Stomach (tissue), 4 donors: ENCODE measurements at regions not wholly inside any gene's neighbourhood (a gene's known extent, or its start where the extent isn't known, plus 50 kb on each side); places are given as distances from the start of the nearest gene placed in this dataset.

Source experiments
- CTCF ChIP-seq, 7 experiments: fragments of 450-650 bp in 4 of 7; fragments of 200-600 bp in 3 of 7; sonication (generic) in 3 of 7; IDR thresholded peaks; one replicate each; pipeline ENCODE4 v1.5.1; 2016 to 2019; ENCODE audit warnings: antibody characterized with exemption in 7 of 7, control low read depth in 2 of 7, mild to moderate bottlenecking in 1 of 7
- EP300 ChIP-seq: sonication (generic); formaldehyde crosslinking; IDR thresholded peaks from one replicate; pipeline ENCODE4 v1.6.1; 2017; ENCODE audit warnings: antibody characterized with exemption
- POLR2A ChIP-seq, 4 donors: fragments of 450-650 bp; IDR thresholded peaks; one replicate each; pipeline ENCODE4 v1.6.1; 2016; ENCODE audit warnings: antibody characterized with exemption in 4 of 4, control low read depth in 2 of 4, mild to moderate bottlenecking in 1 of 4, moderate library complexity in 1 of 4
- POLR2AphosphoS5 ChIP-seq, 3 donors: sonication (generic); formaldehyde crosslinking; IDR thresholded peaks; one replicate each; pipeline ENCODE4 v1.6.1; 2016; ENCODE audit warnings: antibody characterized with exemption in 3 of 3

DNA sequence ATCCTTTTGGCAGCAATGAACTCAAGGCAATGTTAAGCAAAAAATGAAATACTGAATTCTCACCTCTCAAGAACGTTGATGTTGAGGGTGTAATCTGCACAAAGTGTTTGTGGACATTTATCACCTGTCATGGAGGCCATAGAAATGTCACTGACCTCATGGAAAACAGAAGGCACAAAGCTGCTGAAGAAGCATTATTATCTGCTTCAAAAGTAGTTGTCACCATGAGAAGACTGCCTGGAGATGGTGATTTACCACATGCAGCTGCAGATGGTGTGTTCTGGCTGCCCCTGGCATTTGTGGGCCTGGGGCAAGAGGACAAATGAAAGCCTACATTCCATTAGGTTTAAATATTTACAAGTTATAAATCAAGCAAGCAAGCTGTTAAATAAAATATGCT lies 116.8 kb upstream of the RPS6KA3 start:
- TF ChIP-seq CTCF (IDR thresholded peaks at IDR 0.05) (no peak), EP300 (no peak), POLR2A (IDR thresholded peaks at IDR 0.05) (no peak), POLR2AphosphoS5 (IDR thresholded peaks at IDR 0.05) (no peak)
